Panc1 (cell line): ENCODE measurements at regions not wholly inside any gene's neighbourhood (a gene's known extent, or its start where the extent isn't known, plus 50 kb on each side); places are given as distances from the start of the nearest gene placed in this dataset.

Source experiments
- POLR2AphosphoS5 ChIP-seq: IDR thresholded peaks from 2 replicates; pipeline ENCODE4 v1.6.1; 2012; ENCODE audit warnings: mild to moderate bottlenecking, low read depth, low read length, moderate library complexity
- TCF7L2 ChIP-seq: IDR thresholded peaks from 2 replicates; pipeline ENCODE4 v1.6.1; 2011; ENCODE audit warnings: mild to moderate bottlenecking, low read depth, low read length, inconsistent platforms
- TF ChIP-seq, protein P1 (sequence below): fragments of 450-650 bp; IDR thresholded peaks from 2 replicates; pipeline ENCODE4 v1.5.1; 2017; ENCODE audit warnings: mild to moderate bottlenecking
- TF ChIP-seq, protein P2 (sequence below), 2 experiments: IDR thresholded peaks; 2 replicates each; pipeline ENCODE4 v1.6.1; 2011 to 2012; ENCODE audit warnings: low read depth in 2 of 2, control low read depth in 1 of 2, low read length in 1 of 2, mild to moderate bottlenecking in 1 of 2, moderate library complexity in 1 of 2; ENCODE audit not compliant: insufficient read depth in 1 of 2

DNA sequence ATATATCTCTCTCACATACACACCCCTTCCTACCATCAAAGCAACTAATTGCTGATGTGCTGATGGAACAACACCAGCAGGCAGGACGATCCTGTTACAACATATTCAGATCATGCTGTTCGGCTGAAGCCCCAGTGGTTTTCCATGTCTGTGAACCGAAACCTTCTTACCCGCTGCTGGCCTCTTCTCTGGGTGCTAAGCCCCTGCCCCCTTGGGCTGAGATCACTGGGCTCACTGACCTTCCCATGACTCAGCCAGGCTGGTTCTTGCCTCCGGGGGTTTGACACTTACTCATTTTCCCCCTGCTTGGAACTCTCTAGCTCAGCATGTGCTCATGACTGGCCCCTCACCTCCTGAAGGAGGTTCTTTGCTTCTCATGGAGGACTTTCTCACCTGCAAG is 122.0 kb upstream of the RGMA start:
- TF ChIP-seq, protein P1, sequence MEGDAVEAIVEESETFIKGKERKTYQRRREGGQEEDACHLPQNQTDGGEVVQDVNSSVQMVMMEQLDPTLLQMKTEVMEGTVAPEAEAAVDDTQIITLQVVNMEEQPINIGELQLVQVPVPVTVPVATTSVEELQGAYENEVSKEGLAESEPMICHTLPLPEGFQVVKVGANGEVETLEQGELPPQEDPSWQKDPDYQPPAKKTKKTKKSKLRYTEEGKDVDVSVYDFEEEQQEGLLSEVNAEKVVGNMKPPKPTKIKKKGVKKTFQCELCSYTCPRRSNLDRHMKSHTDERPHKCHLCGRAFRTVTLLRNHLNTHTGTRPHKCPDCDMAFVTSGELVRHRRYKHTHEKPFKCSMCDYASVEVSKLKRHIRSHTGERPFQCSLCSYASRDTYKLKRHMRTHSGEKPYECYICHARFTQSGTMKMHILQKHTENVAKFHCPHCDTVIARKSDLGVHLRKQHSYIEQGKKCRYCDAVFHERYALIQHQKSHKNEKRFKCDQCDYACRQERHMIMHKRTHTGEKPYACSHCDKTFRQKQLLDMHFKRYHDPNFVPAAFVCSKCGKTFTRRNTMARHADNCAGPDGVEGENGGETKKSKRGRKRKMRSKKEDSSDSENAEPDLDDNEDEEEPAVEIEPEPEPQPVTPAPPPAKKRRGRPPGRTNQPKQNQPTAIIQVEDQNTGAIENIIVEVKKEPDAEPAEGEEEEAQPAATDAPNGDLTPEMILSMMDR, result no peak
- TF ChIP-seq TCF7L2, result no peak
- TF ChIP-seq POLR2AphosphoS5, result no peak
- TF ChIP-seq, protein P2, sequence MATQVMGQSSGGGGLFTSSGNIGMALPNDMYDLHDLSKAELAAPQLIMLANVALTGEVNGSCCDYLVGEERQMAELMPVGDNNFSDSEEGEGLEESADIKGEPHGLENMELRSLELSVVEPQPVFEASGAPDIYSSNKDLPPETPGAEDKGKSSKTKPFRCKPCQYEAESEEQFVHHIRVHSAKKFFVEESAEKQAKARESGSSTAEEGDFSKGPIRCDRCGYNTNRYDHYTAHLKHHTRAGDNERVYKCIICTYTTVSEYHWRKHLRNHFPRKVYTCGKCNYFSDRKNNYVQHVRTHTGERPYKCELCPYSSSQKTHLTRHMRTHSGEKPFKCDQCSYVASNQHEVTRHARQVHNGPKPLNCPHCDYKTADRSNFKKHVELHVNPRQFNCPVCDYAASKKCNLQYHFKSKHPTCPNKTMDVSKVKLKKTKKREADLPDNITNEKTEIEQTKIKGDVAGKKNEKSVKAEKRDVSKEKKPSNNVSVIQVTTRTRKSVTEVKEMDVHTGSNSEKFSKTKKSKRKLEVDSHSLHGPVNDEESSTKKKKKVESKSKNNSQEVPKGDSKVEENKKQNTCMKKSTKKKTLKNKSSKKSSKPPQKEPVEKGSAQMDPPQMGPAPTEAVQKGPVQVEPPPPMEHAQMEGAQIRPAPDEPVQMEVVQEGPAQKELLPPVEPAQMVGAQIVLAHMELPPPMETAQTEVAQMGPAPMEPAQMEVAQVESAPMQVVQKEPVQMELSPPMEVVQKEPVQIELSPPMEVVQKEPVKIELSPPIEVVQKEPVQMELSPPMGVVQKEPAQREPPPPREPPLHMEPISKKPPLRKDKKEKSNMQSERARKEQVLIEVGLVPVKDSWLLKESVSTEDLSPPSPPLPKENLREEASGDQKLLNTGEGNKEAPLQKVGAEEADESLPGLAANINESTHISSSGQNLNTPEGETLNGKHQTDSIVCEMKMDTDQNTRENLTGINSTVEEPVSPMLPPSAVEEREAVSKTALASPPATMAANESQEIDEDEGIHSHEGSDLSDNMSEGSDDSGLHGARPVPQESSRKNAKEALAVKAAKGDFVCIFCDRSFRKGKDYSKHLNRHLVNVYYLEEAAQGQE (IDR thresholded peaks at IDR 0.05; ENCODE audit: insufficient read depth in 1 of 2, low read depth in 2 of 2, low read length in 1 of 2), result no peak
